Ishikawa (cell line): ENCODE measurements at regions not wholly inside any gene's neighbourhood (a gene's known extent, or its start where the extent isn't known, plus 50 kb on each side); places are given as distances from the start of the nearest gene placed in this dataset.

Experiments
- CEBPB ChIP-seq: IDR thresholded peaks from 2 replicates; pipeline ENCODE4 v1.6.1; 2012
- CREB1 ChIP-seq: IDR thresholded peaks from 2 replicates; pipeline ENCODE4 v1.6.1; 2012; ENCODE audit warnings: low read depth
- EGR1 ChIP-seq: IDR thresholded peaks from 2 replicates; pipeline ENCODE4 v1.6.1; 2012
- EP300 ChIP-seq: IDR thresholded peaks from 2 replicates; pipeline ENCODE4 v1.6.1; 2012; ENCODE audit warnings: borderline replicate concordance
- FOXM1 ChIP-seq: IDR thresholded peaks from 2 replicates; pipeline ENCODE4 v1.6.1; 2012; ENCODE audit warnings: low read depth, borderline replicate concordance
- NFIC ChIP-seq: IDR thresholded peaks from 2 replicates; pipeline ENCODE4 v1.6.1; 2012
- RAD21 ChIP-seq: IDR thresholded peaks from 2 replicates; pipeline ENCODE4 v1.6.1; 2012; ENCODE audit warnings: low read depth
- TAF1 ChIP-seq: IDR thresholded peaks from 2 replicates; pipeline ENCODE4 v1.6.1; 2012; ENCODE audit warnings: low read depth, mild to moderate bottlenecking
- TCF12 ChIP-seq: IDR thresholded peaks from 2 replicates; pipeline ENCODE4 v1.6.1; 2012; ENCODE audit warnings: low read depth
- TEAD4 ChIP-seq: IDR thresholded peaks from 2 replicates; pipeline ENCODE4 v1.6.1; 2012
- YY1 ChIP-seq: IDR thresholded peaks from 2 replicates; pipeline ENCODE4 v1.6.1; 2012; ENCODE audit warnings: low read depth
- ZBTB7A ChIP-seq: IDR thresholded peaks from 2 replicates; pipeline ENCODE4 v1.6.1; 2012; ENCODE audit warnings: low read depth
- TF ChIP-seq, protein P1 (sequence below): IDR thresholded peaks from 2 replicates; pipeline ENCODE4 v1.6.1; 2012
- TF ChIP-seq, protein P2 (sequence below): IDR thresholded peaks from 2 replicates; pipeline ENCODE4 v1.6.1; 2012
- TF ChIP-seq, protein P3 (sequence below): IDR thresholded peaks from 2 replicates; pipeline ENCODE4 v1.6.1; 2012; ENCODE audit warnings: low read depth, mild to moderate bottlenecking

DNA sequence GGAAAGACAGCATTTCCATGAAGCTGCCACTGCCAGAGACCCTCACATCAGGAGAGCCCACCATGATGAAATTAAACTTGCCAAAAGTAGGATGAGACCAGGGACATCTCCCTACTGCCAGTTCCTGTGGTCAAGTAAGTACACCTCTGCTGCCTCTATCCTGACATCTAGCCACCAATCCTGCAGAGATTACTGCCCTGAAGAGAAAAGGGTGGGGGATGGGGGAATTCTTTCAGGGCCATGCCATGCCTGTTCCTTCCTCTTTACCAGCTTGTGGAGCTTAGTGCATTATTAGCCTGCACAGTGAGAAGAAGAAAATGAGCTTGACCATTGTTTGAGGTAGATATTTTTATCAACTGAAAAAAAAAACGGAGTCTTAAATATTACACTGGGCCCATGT, 397.2 kb upstream of the CDH2 start:
- no peak for TF ChIP-seq TAF1
- TF ChIP-seq, protein P1, sequence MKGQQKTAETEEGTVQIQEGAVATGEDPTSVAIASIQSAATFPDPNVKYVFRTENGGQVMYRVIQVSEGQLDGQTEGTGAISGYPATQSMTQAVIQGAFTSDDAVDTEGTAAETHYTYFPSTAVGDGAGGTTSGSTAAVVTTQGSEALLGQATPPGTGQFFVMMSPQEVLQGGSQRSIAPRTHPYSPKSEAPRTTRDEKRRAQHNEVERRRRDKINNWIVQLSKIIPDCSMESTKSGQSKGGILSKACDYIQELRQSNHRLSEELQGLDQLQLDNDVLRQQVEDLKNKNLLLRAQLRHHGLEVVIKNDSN, result no peak
- TF ChIP-seq NFIC, result no peak
- TF ChIP-seq CEBPB, result no peak
- no peak for TF ChIP-seq RAD21
- no peak for TF ChIP-seq ZBTB7A
- TF ChIP-seq YY1, result no peak
- TF ChIP-seq TCF12, result no peak
- TF ChIP-seq FOXM1, result no peak
- TF ChIP-seq, protein P2, sequence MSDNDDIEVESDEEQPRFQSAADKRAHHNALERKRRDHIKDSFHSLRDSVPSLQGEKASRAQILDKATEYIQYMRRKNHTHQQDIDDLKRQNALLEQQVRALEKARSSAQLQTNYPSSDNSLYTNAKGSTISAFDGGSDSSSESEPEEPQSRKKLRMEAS, result no peak
- no peak for TF ChIP-seq TEAD4
- no peak for TF ChIP-seq EGR1
- TF ChIP-seq, protein P3, sequence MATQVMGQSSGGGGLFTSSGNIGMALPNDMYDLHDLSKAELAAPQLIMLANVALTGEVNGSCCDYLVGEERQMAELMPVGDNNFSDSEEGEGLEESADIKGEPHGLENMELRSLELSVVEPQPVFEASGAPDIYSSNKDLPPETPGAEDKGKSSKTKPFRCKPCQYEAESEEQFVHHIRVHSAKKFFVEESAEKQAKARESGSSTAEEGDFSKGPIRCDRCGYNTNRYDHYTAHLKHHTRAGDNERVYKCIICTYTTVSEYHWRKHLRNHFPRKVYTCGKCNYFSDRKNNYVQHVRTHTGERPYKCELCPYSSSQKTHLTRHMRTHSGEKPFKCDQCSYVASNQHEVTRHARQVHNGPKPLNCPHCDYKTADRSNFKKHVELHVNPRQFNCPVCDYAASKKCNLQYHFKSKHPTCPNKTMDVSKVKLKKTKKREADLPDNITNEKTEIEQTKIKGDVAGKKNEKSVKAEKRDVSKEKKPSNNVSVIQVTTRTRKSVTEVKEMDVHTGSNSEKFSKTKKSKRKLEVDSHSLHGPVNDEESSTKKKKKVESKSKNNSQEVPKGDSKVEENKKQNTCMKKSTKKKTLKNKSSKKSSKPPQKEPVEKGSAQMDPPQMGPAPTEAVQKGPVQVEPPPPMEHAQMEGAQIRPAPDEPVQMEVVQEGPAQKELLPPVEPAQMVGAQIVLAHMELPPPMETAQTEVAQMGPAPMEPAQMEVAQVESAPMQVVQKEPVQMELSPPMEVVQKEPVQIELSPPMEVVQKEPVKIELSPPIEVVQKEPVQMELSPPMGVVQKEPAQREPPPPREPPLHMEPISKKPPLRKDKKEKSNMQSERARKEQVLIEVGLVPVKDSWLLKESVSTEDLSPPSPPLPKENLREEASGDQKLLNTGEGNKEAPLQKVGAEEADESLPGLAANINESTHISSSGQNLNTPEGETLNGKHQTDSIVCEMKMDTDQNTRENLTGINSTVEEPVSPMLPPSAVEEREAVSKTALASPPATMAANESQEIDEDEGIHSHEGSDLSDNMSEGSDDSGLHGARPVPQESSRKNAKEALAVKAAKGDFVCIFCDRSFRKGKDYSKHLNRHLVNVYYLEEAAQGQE, result no peak

- TF ChIP-seq TCF12 (no peak), RAD21 (no peak), FOXM1 (no peak), YY1 (no peak), EP300 (no peak), TAF1 (no peak), TEAD4 (no peak), CEBPB (no peak), EGR1 (no peak), ZBTB7A (no peak), NFIC (no peak), CREB1 (no peak)
- TF ChIP-seq, protein P2, result no peak
- TF ChIP-seq, protein P1, result no peak
- TF ChIP-seq, protein P3, result no peak
These were observed 395.0 kb upstream of the CDH2 start for GRCh38 chr18:28571929-28572328.

GRCh38 chr18:28560331-28560730, 383.4 kb upstream of the CDH2 start:
- TF ChIP-seq TEAD4 (no peak), CEBPB (no peak), CREB1 (no peak), FOXM1 (no peak), NFIC (no peak), EGR1 (no peak), YY1 (no peak), RAD21 (no peak), ZBTB7A (no peak), EP300 (no peak), TCF12 (no peak), TAF1 (no peak)
- TF ChIP-seq, protein P3, result no peak
- TF ChIP-seq, protein P2, result no peak
- TF ChIP-seq, protein P1, result no peak

GRCh38 chr18:28559511-28559910, 382.6 kb upstream of the CDH2 start:
- TF ChIP-seq NFIC, result peak; percentile 37
- no peak for TF ChIP-seq RAD21
